ENCODE measurements at regions not wholly inside any gene's neighbourhood (a gene's known extent, or its start where the extent isn't known, plus 50 kb on each side); places are given as distances from the start of the nearest gene placed in this dataset.

DNA sequence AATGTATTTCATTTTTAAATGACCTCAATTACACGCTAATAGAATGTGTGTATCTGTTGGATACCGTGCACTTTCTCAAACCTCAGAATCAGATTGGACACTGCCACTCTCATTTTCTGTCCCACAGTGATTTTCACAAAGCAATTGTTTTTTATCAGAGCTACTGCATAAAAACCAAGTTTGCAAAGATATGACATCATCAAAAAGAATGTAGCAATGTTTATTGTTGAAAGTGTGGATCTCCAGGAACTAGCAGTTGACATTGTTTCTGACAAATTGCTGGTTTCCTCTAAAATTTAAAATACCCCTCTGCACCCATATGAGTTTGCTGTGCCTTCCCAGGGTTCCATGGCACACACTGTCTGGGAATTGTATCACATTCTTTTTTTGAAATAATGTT is 362.7 kb upstream of the DDI1 start:
- H3K27ac ChIP-seq (ENCODE audit: low read depth, low read length), result no peak overlapping the region
- no peak for TF ChIP-seq CTCF (IDR thresholded peaks at IDR 0.05; ENCODE audit: extremely low read depth, low read depth, low read length)
- H3K4me1 ChIP-seq (ENCODE audit: insufficient read depth, low read length), result no peaks in the 10 kb centered on the region
- H2AFZ ChIP-seq (ENCODE audit: low read length), result no peak overlapping the region
- no peak overlapping the region for H3K4me2 ChIP-seq (ENCODE audit: insufficient read depth, low read length)
- no peaks in the 10 kb centered on the region for H4K20me1 ChIP-seq (ENCODE audit: insufficient read depth, low read length)
- H3K9me3 ChIP-seq (ENCODE audit: low read depth, low read length), result no peaks in the 10 kb centered on the region
- peak; percentile 35 for DNase-seq (ENCODE audit: insufficient read length, low spot score, missing footprints)
- no peaks in the 10 kb centered on the region for H3K79me2 ChIP-seq (ENCODE audit: insufficient read depth, low read length)
- H3K27me3 ChIP-seq (ENCODE audit: insufficient read depth, low read length), result no peaks in the 10 kb centered on the region
- H3K36me3 ChIP-seq (ENCODE audit: insufficient read depth, low read length), result no peaks in the 10 kb centered on the region
- no peak overlapping the region for H3K4me3 ChIP-seq (ENCODE audit: insufficient read depth, low read length)

- Histone ChIP-seq H4K20me1 (ENCODE audit: insufficient read depth, low read length) (no peaks in the 10 kb centered on the region), H3K79me2 (ENCODE audit: insufficient read depth, low read length) (no peaks in the 10 kb centered on the region), H3K4me3 (ENCODE audit: insufficient read depth, low read length) (no peak overlapping the region), H3K36me3 (ENCODE audit: insufficient read depth, low read length) (no peaks in the 10 kb centered on the region), H3K27me3 (ENCODE audit: insufficient read depth, low read length) (no peaks in the 10 kb centered on the region), H3K27ac (ENCODE audit: low read depth, low read length) (no peak overlapping the region), H3K4me2 (ENCODE audit: insufficient read depth, low read length) (no peak overlapping the region), H3K9me3 (ENCODE audit: low read depth, low read length) (no peaks in the 10 kb centered on the region), H2AFZ (ENCODE audit: low read length) (no peak overlapping the region), H3K4me1 (ENCODE audit: insufficient read depth, low read length) (no peaks in the 10 kb centered on the region)
- TF ChIP-seq CTCF (IDR thresholded peaks at IDR 0.05; ENCODE audit: extremely low read depth, low read depth, low read length), result no peak
- no peak for DNase-seq (ENCODE audit: insufficient read length, low spot score, missing footprints)
Measured at GRCh38 chr11:103676413-103676812, 360.0 kb upstream of the DDI1 start.

- H3K4me1 ChIP-seq (ENCODE audit: insufficient read depth, low read length), result peaks cover 17% of the 10 kb centered on the region
- H3K79me2 ChIP-seq (ENCODE audit: insufficient read depth, low read length), result no peaks in the 10 kb centered on the region
- no peak overlapping the region for H3K27ac ChIP-seq (ENCODE audit: low read depth, low read length)
- no peak overlapping the region for H3K4me2 ChIP-seq (ENCODE audit: insufficient read depth, low read length)
- no peak overlapping the region for H2AFZ ChIP-seq (ENCODE audit: low read length)
- no peak overlapping the region for H3K4me3 ChIP-seq (ENCODE audit: insufficient read depth, low read length)
- H3K36me3 ChIP-seq (ENCODE audit: insufficient read depth, low read length), result no peaks in the 10 kb centered on the region
- H3K9me3 ChIP-seq (ENCODE audit: low read depth, low read length), result no peaks in the 10 kb centered on the region
- H4K20me1 ChIP-seq (ENCODE audit: insufficient read depth, low read length), result no peaks in the 10 kb centered on the region
- no peak for TF ChIP-seq CTCF (IDR thresholded peaks at IDR 0.05; ENCODE audit: extremely low read depth, low read depth, low read length)
- H3K27me3 ChIP-seq (ENCODE audit: insufficient read depth, low read length), result no peaks in the 10 kb centered on the region
- DNase-seq (ENCODE audit: insufficient read length, low spot score, missing footprints), result no peak
Measured at GRCh38 chr11:103680826-103681225, 355.6 kb upstream of the DDI1 start.

DNA sequence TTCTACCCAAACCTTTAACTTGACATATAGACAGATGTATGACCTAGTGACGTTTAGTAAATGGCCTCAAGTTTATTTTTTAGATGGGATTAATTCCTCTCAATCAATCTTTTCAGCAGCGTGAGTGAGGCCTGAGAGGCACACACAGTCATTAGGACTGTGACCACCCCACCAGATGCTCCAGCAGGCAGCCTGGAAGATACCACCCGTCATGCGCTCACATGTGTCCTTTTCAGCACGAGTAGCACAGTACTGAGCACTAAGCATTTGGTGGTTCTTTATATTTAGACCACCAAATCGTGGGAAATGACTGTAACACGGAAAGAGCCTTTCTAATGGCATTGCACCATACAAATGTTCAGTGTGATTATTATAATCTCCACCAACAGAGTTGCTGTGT is 354.6 kb upstream of the DDI1 start:
- no peak overlapping the region for H3K4me3 ChIP-seq (ENCODE audit: insufficient read depth, low read length)
- no peaks in the 10 kb centered on the region for H4K20me1 ChIP-seq (ENCODE audit: insufficient read depth, low read length)
- no peak overlapping the region for H3K27ac ChIP-seq (ENCODE audit: low read depth, low read length)
- peak overlapping the region; percentile 59 for H2AFZ ChIP-seq (ENCODE audit: low read length)
- H3K9me3 ChIP-seq (ENCODE audit: low read depth, low read length), result no peaks in the 10 kb centered on the region
- H3K27me3 ChIP-seq (ENCODE audit: insufficient read depth, low read length), result no peaks in the 10 kb centered on the region
- H3K36me3 ChIP-seq (ENCODE audit: insufficient read depth, low read length), result no peaks in the 10 kb centered on the region
- peak overlapping the region; percentile 67 for H3K4me2 ChIP-seq (ENCODE audit: insufficient read depth, low read length)
- no peak for TF ChIP-seq CTCF (IDR thresholded peaks at IDR 0.05; ENCODE audit: extremely low read depth, low read depth, low read length)
- no peak for DNase-seq (ENCODE audit: insufficient read length, low spot score, missing footprints)
- H3K4me1 ChIP-seq (ENCODE audit: insufficient read depth, low read length), result peaks cover 17% of the 10 kb centered on the region
- no peaks in the 10 kb centered on the region for H3K79me2 ChIP-seq (ENCODE audit: insufficient read depth, low read length)
